ENCODE measurements at regions not wholly inside any gene's neighbourhood (a gene's known extent, or its start where the extent isn't known, plus 50 kb on each side); places are given as distances from the start of the nearest gene placed in this dataset.

DNA sequence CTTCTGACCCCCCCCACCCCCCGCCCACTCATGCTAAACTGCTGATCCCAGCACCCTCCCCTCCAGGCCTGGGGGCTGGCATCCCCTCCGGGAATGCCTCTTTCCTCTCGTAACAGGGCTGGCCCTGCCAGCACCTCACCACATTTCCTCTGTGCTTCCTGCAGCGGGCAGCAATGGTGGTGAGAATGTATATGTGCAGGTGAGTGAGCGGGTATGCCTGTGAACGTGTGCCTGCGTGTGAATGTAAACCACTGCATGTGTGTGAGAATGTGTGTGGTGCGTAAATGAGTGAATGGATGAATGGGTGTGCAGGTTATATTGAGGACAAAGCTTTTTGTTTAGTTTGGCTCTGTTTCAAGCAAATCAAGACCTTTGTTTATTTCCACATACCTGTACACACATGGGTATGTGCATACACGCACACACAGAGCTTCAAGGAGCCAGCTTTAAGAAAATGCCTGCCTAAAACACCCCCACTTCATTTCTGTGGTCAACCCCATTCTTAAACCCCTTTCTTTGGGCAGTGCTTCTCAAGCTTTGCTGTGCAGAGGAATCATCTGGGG is 95.7 kb upstream of the SHB start:
- no peak for TF ChIP-seq SPI1 (IDR thresholded peaks at IDR 0.05; ENCODE audit: low read depth, low read length)
- no peak for TF ChIP-seq POLR2A (IDR thresholded peaks at IDR 0.05; ENCODE audit: low read depth, low read length)
- TF ChIP-seq TAF1 (IDR thresholded peaks at IDR 0.05; ENCODE audit: low read depth, low read length), result no peak
